Central memory CD4-positive, alpha-beta T cell (primary cell): ENCODE measurements at regions not wholly inside any gene's neighbourhood (a gene's known extent, or its start where the extent isn't known, plus 50 kb on each side); places are given as distances from the start of the nearest gene placed in this dataset.
"Not testable (repeated sequence)": the region's sequence is repeated elsewhere in the genome, so short reads cannot be mapped to it uniquely, and the experiment has no call there.

Experiments used
- DNase-seq: peaks from one replicate; pipeline ENCODE4 v3.0.0; 2022

- DNase-seq, result no peak
Observed at GRCh38 chr2:180258579-180258978, 251.5 kb upstream of the CWC22 start.

GRCh38 chr2:180258041-180258537 is 251.0 kb upstream of the CWC22 start:
- DNase-seq, result no peak

GRCh38 chr2:180257247-180257646 is 250.2 kb upstream of the CWC22 start:
- no peak for DNase-seq

- no peak for DNase-seq
Observed at GRCh38 chr2:180255981-180256380, 248.9 kb upstream of the CWC22 start.

- DNase-seq, result no peak
Observed at GRCh38 chr2:180254872-180255271, 247.8 kb upstream of the CWC22 start.

- no peak for DNase-seq
Observed at GRCh38 chr2:180247658-180248057, 240.6 kb upstream of the CWC22 start.

- DNase-seq, result no peak
Observed at GRCh38 chr2:180246268-180246667, 239.2 kb upstream of the CWC22 start.

- no peak for DNase-seq
Observed at GRCh38 chr2:180240774-180241173, 233.7 kb upstream of the CWC22 start.

- DNase-seq, result no peak
Observed at GRCh38 chr2:180238729-180239128, 231.6 kb upstream of the CWC22 start.

GRCh38 chr2:180236061-180236460 is 229.0 kb upstream of the CWC22 start:
- DNase-seq, result not testable (repeated sequence)

GRCh38 chr2:180235506-180235905 is 228.4 kb upstream of the CWC22 start:
- not testable (repeated sequence) for DNase-seq

- DNase-seq, result not testable (repeated sequence)
Observed at GRCh38 chr2:180234991-180235390, 227.9 kb upstream of the CWC22 start.

- DNase-seq, result no peak
Observed at GRCh38 chr2:180231015-180231414, 223.9 kb upstream of the CWC22 start.

GRCh38 chr2:180227461-180227860 is 220.4 kb upstream of the CWC22 start:
- DNase-seq, result no peak

GRCh38 chr2:180225118-180225517 is 218.0 kb upstream of the CWC22 start:
- no peak for DNase-seq

GRCh38 chr2:180222644-180223043 is 215.5 kb upstream of the CWC22 start:
- no peak for DNase-seq

GRCh38 chr2:180219491-180219890 is 212.4 kb upstream of the CWC22 start:
- DNase-seq, result no peak

- DNase-seq, result no peak
Observed at GRCh38 chr2:180208841-180209240, 201.7 kb upstream of the CWC22 start.

- no peak for DNase-seq
Observed at GRCh38 chr2:180205621-180206235, 198.6 kb upstream of the CWC22 start.

- DNase-seq, result no peak
Observed at GRCh38 chr2:180203972-180204371, 196.9 kb upstream of the CWC22 start.

GRCh38 chr2:180202467-180202951 is 195.4 kb upstream of the CWC22 start:
- DNase-seq, result no peak

GRCh38 chr2:180196419-180196977 is 189.4 kb upstream of the CWC22 start:
- DNase-seq, result no peak

- DNase-seq, result no peak
Observed at GRCh38 chr2:180195847-180196246, 188.8 kb upstream of the CWC22 start.

GRCh38 chr2:180191432-180192124 is 184.5 kb upstream of the CWC22 start:
- no peak for DNase-seq
